Upper lobe of left lung (tissue), 6 donors: ENCODE measurements at regions not wholly inside any gene's neighbourhood (a gene's known extent, or its start where the extent isn't known, plus 50 kb on each side); places are given as distances from the start of the nearest gene placed in this dataset.

Experiments used
- ATAC-seq, 2 donors: fragments of 200-7000 bp; cut with Tn5 transposase; one replicate each; pipeline ENCODE4 v1.9.1; 2022; ENCODE audit warnings: mild to moderate bottlenecking in 2 of 2, moderate library complexity in 2 of 2; ENCODE audit not compliant: low FRiP score in 2 of 2
- DNase-seq, 2 donors: peaks; one replicate each; pipeline ENCODE4 v3.0.0-alpha.2; 2019 to 2020
- H3K27ac ChIP-seq, 4 donors: fragments of 200-600 bp; sonication (generic); one replicate each; pipeline ENCODE4 v1.5.1; 2016 to 2019
- H3K27me3 ChIP-seq, 4 donors: fragments of 200-600 bp; sonication (generic); one replicate each; pipeline ENCODE4 v1.5.1; 2017 to 2019
- H3K36me3 ChIP-seq, 4 donors: fragments of 200-600 bp; sonication (generic); one replicate each; pipeline ENCODE4 v1.5.1; 2016 to 2019
- H3K4me1 ChIP-seq, 4 donors: fragments of 200-600 bp; sonication (generic); one replicate each; pipeline ENCODE4 v1.5.1; 2018 to 2019
- H3K4me3 ChIP-seq, 4 donors: fragments of 200-600 bp; sonication (generic); one replicate each; pipeline ENCODE4 v1.5.1; 2017 to 2019; ENCODE audit warnings: mild to moderate bottlenecking in 2 of 4, moderate library complexity in 1 of 4
- H3K9me3 ChIP-seq, 4 donors: fragments of 200-600 bp; sonication (generic); one replicate each; pipeline ENCODE4 v1.5.1; 2018 to 2019
- EP300 ChIP-seq, 4 donors: sonication (generic); formaldehyde crosslinking; IDR thresholded peaks; one replicate each; pipeline ENCODE4 v1.5.1; 2017; ENCODE audit warnings: antibody characterized with exemption in 4 of 4, control low read depth in 2 of 4
- POLR2A ChIP-seq, 4 donors: fragments of 450-650 bp; IDR thresholded peaks; one replicate each; pipeline ENCODE4 v1.5.1; 2016 to 2017; ENCODE audit warnings: antibody characterized with exemption in 4 of 4, mild to moderate bottlenecking in 2 of 4
- POLR2AphosphoS5 ChIP-seq, 2 donors: sonication (generic); formaldehyde crosslinking; IDR thresholded peaks; one replicate each; pipeline ENCODE4 v1.5.1; 2017; ENCODE audit warnings: antibody characterized with exemption in 2 of 2
- WGBS, 2 donors: methylation state at CpG; one replicate each; pipeline ENCODE4 v1.1.5; 2017 to 2018; 5-methylcytosine and 5-hydroxymethylcytosine counted together
- TF ChIP-seq, protein P1 (sequence below), 6 experiments: fragments of 450-650 bp in 4 of 6; fragments of 200-600 bp in 2 of 6; sonication (generic) in 2 of 6; IDR thresholded peaks; one replicate each; pipeline ENCODE4 v1.5.1; 2016 to 2019; ENCODE audit warnings: antibody characterized with exemption in 6 of 6
- donor health status: DM: no; HTN: no; CAD: no; lungs with moderate emphysema.
- donor health status: DM: no; HTN: yes; CAD: no; lungs with severe emphysema.

- ATAC-seq, result no peak
- TF ChIP-seq, protein P1, sequence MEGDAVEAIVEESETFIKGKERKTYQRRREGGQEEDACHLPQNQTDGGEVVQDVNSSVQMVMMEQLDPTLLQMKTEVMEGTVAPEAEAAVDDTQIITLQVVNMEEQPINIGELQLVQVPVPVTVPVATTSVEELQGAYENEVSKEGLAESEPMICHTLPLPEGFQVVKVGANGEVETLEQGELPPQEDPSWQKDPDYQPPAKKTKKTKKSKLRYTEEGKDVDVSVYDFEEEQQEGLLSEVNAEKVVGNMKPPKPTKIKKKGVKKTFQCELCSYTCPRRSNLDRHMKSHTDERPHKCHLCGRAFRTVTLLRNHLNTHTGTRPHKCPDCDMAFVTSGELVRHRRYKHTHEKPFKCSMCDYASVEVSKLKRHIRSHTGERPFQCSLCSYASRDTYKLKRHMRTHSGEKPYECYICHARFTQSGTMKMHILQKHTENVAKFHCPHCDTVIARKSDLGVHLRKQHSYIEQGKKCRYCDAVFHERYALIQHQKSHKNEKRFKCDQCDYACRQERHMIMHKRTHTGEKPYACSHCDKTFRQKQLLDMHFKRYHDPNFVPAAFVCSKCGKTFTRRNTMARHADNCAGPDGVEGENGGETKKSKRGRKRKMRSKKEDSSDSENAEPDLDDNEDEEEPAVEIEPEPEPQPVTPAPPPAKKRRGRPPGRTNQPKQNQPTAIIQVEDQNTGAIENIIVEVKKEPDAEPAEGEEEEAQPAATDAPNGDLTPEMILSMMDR (IDR thresholded peaks at IDR 0.05), result no peak
- TF ChIP-seq EP300 (IDR thresholded peaks at IDR 0.05) (no peak), POLR2A (IDR thresholded peaks at IDR 0.05) (no peak), POLR2AphosphoS5 (IDR thresholded peaks at IDR 0.05) (no peak)
- Histone ChIP-seq H3K27me3 (no peaks in the 10 kb centered on the region), H3K27ac (no peak overlapping the region), H3K9me3 (no peaks in the 10 kb centered on the region), H3K4me1 (no peaks in the 10 kb centered on the region), H3K36me3 (no peaks in the 10 kb centered on the region), H3K4me3 (no peak overlapping the region)
- WGBS, 2 donors, result 94% methylated on average over 7 of the region's 7 CpGs
- no peak for DNase-seq
Observed at GRCh38 chr10:4472190-4472904, 353.7 kb upstream of the AKR1E2 start.

DNA sequence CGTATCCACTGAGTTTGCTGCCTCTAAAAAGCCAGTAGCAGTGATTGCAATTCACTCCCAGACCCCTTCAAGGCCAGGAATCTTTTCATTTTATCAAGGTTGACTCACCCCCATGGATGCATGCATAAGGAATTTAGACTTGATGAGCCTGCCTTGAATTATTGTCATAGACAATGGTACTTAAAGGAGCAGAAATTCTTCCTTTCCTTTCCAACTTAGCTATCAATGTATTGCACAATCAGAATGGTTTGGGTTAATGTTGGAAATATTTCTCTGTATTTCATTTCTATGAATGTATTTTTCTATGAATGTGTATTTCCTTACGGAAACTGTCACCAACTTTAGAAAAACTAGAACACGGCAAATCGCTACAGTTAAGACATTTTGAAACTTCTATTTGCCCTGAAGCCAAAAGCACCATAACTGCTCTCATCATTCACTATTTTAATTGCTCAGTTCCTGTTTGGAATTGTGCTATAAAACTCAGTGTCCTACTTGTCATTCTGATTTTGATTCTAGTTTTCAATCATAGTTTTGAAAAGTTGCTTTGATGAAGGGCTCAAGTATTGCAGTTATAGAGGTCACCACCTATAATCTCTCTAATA lies 355.7 kb upstream of the AKR1E2 start:
- no peak for ATAC-seq
- 86 to 93% methylated on average over 4 of the region's 4 CpGs for WGBS, 2 donors
- H3K27ac ChIP-seq, result no peak overlapping the region

GRCh38 chr10:4467481-4467880 lies 358.5 kb upstream of the AKR1E2 start:
- Histone ChIP-seq H3K36me3 (no peaks in the 10 kb centered on the region), H3K4me3 (no peak overlapping the region), H3K27me3 (no peaks in the 10 kb centered on the region), H3K4me1 (no peaks in the 10 kb centered on the region), H3K9me3 (no peaks in the 10 kb centered on the region), H3K27ac (no peak overlapping the region)
- no peak for TF ChIP-seq POLR2AphosphoS5 (IDR thresholded peaks at IDR 0.05)
- TF ChIP-seq POLR2A (IDR thresholded peaks at IDR 0.05), result no peak
- TF ChIP-seq, protein P1 (IDR thresholded peaks at IDR 0.05), result no peak
- TF ChIP-seq EP300 (IDR thresholded peaks at IDR 0.05), result no peak
- DNase-seq, result no peak
- no peak for ATAC-seq
- WGBS, 2 donors, result 55 to 68% methylated on average over 1 of the region's 1 CpG

More for the DNA sequence above, 355.7 kb upstream of the AKR1E2 start:
- no peaks in the 10 kb centered on the region for H3K27me3 ChIP-seq
- H3K9me3 ChIP-seq, result no peaks in the 10 kb centered on the region
- no peaks in the 10 kb centered on the region for H3K36me3 ChIP-seq
- TF ChIP-seq POLR2AphosphoS5 (IDR thresholded peaks at IDR 0.05) (no peak), EP300 (IDR thresholded peaks at IDR 0.05) (no peak), POLR2A (IDR thresholded peaks at IDR 0.05) (no peak)
- TF ChIP-seq, protein P1 (IDR thresholded peaks at IDR 0.05), result no peak
- DNase-seq, result no peak
- H3K4me3 ChIP-seq, result no peak overlapping the region
- H3K4me1 ChIP-seq, result no peaks in the 10 kb centered on the region

DNA sequence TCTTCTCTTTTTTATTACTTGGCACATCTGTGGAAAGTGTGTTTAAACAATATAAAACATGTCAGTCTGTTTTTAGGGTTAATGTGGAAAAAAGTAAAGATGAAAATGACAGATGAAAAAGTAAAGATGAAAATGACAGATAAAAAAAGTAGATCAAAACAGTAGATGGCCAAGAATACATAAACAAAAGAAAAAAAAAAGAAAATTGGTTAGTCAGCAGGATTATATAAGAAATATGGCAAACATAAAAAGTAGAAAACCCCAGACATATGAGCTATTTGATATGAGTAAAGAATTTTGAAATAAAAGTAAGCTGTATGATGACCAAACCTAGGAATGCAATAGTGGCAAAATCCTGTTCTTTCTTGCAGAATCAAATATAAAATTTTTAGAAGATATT lies 365.7 kb upstream of the AKR1E2 start:
- Histone ChIP-seq H3K4me1 (no peaks in the 10 kb centered on the region), H3K27ac (no peak overlapping the region), H3K4me3 (no peak overlapping the region), H3K36me3 (no peaks in the 10 kb centered on the region), H3K9me3 (no peaks in the 10 kb centered on the region), H3K27me3 (no peaks in the 10 kb centered on the region)
- ATAC-seq, result no peak
- TF ChIP-seq EP300 (IDR thresholded peaks at IDR 0.05), result no peak
- TF ChIP-seq, protein P1 (IDR thresholded peaks at IDR 0.05), result no peak
- TF ChIP-seq POLR2AphosphoS5 (IDR thresholded peaks at IDR 0.05), result no peak
- TF ChIP-seq POLR2A (IDR thresholded peaks at IDR 0.05), result no peak
- no peak for DNase-seq

DNA sequence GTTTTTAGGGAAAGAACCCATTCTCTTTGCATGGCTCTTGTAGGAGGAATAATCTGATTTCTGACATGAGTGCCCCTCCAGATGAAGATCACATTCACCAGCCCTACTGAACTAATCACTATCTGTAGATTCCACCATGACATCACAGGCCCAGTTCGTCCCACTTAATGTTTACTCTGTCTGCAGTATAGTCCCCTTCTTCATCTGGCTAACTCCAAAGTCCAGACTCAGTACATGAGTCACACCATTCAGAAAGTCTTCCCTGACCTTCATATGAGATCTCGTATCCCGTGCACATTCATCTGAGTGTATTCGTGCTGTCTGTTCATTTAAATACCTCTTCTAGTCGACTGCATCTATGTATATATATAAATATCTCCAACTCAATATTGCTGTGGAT lies 366.5 kb upstream of the AKR1E2 start:
- no peaks in the 10 kb centered on the region for H3K4me1 ChIP-seq
- H3K36me3 ChIP-seq, result no peaks in the 10 kb centered on the region
- no peaks in the 10 kb centered on the region for H3K9me3 ChIP-seq
- DNase-seq, result no peak
- TF ChIP-seq, protein P1 (IDR thresholded peaks at IDR 0.05), result no peak
- TF ChIP-seq POLR2AphosphoS5 (IDR thresholded peaks at IDR 0.05) (no peak), EP300 (IDR thresholded peaks at IDR 0.05) (no peak), POLR2A (IDR thresholded peaks at IDR 0.05) (no peak)
- 84 to 92% methylated on average over 5 of the region's 5 CpGs for WGBS, 2 donors
- H3K27me3 ChIP-seq, result no peaks in the 10 kb centered on the region
- no peak for ATAC-seq
- H3K4me3 ChIP-seq, result no peak overlapping the region
- H3K27ac ChIP-seq, result no peak overlapping the region
